NB4 (cell line): ENCODE measurements at regions not wholly inside any gene's neighbourhood (a gene's known extent, or its start where the extent isn't known, plus 50 kb on each side); places are given as distances from the start of the nearest gene placed in this dataset.

ENCODE experiments used
- CTCF ChIP-seq: IDR thresholded peaks from one replicate; pipeline ENCODE4 v1.5.1; 2012; ENCODE audit warnings: low read depth, low read length
- POLR2A ChIP-seq: IDR thresholded peaks from 2 replicates; pipeline ENCODE4 v1.6.1; 2011; ENCODE audit warnings: mild to moderate bottlenecking; ENCODE audit not compliant: insufficient read length; ENCODE audit errors: extremely low read depth

- TF ChIP-seq POLR2A (no peak), CTCF (no peak)
These were observed 64.5 kb downstream of the COPS8 start for GRCh38 chr2:237150186-237150585.
